ENCODE measurements at regions not wholly inside any gene's neighbourhood (a gene's known extent, or its start where the extent isn't known, plus 50 kb on each side); places are given as distances from the start of the nearest gene placed in this dataset.

GRCh38 chr15:81869161-81869954 is 176.5 kb downstream of the MEX3B start:
- DNase-seq (ENCODE audit: low read depth in 4 of 4, low spot score in 1 of 4): no peak

- no peak for DNase-seq (ENCODE audit: low read depth in 4 of 4, low spot score in 1 of 4)
Measured at GRCh38 chr15:81865850-81866537, 179.8 kb downstream of the MEX3B start.

- no peak for DNase-seq (ENCODE audit: low read depth in 4 of 4, low spot score in 1 of 4)
Measured at GRCh38 chr15:81863162-81863561, 182.7 kb downstream of the MEX3B start.

GRCh38 chr15:81859737-81860516 is 185.9 kb downstream of the MEX3B start:
- DNase-seq (ENCODE audit: low read depth in 4 of 4, low spot score in 1 of 4): no peak

- no peak for DNase-seq (ENCODE audit: low read depth in 4 of 4, low spot score in 1 of 4)
Measured at GRCh38 chr15:81858586-81858985, 187.2 kb downstream of the MEX3B start.

- DNase-seq (ENCODE audit: low read depth in 4 of 4, low spot score in 1 of 4): no peak
Measured at GRCh38 chr15:81858136-81858535, 187.7 kb downstream of the MEX3B start.

GRCh38 chr15:81856634-81857026 is 189.2 kb downstream of the MEX3B start:
- no peak for DNase-seq (ENCODE audit: low read depth in 4 of 4, low spot score in 1 of 4)

GRCh38 chr15:81856001-81856633 is 189.7 kb downstream of the MEX3B start:
- DNase-seq (ENCODE audit: low read depth in 4 of 4, low spot score in 1 of 4): no peak

GRCh38 chr15:81853150-81853748 is 192.6 kb downstream of the MEX3B start:
- DNase-seq (ENCODE audit: low read depth in 4 of 4, low spot score in 1 of 4): no peak

- DNase-seq (ENCODE audit: low read depth in 4 of 4, low spot score in 1 of 4): no peak
Measured at GRCh38 chr15:81852411-81853149, 193.2 kb downstream of the MEX3B start.

GRCh38 chr15:81851757-81852156 is 194.1 kb downstream of the MEX3B start:
- DNase-seq (ENCODE audit: low read depth in 4 of 4, low spot score in 1 of 4): no peak

GRCh38 chr15:81851325-81851724 is 194.5 kb downstream of the MEX3B start:
- DNase-seq (ENCODE audit: low read depth in 4 of 4, low spot score in 1 of 4): no peak

GRCh38 chr15:81849289-81849688 is 196.5 kb downstream of the MEX3B start:
- no peak for DNase-seq (ENCODE audit: low read depth in 4 of 4, low spot score in 1 of 4)

- no peak for DNase-seq (ENCODE audit: low read depth in 4 of 4, low spot score in 1 of 4)
Measured at GRCh38 chr15:81848701-81849100, 197.1 kb downstream of the MEX3B start.

GRCh38 chr15:81843757-81844407 is 201.9 kb downstream of the MEX3B start:
- DNase-seq (ENCODE audit: low read depth in 4 of 4, low spot score in 1 of 4): no peak

GRCh38 chr15:81843226-81843625 is 202.6 kb downstream of the MEX3B start:
- DNase-seq (ENCODE audit: low read depth in 4 of 4, low spot score in 1 of 4): no peak

GRCh38 chr15:81839387-81839786 is 206.4 kb downstream of the MEX3B start:
- no peak for DNase-seq (ENCODE audit: low read depth in 4 of 4, low spot score in 1 of 4)

GRCh38 chr15:81835731-81836130 is 210.1 kb downstream of the MEX3B start:
- no peak for DNase-seq (ENCODE audit: low read depth in 4 of 4, low spot score in 1 of 4)

- DNase-seq (ENCODE audit: low read depth in 4 of 4, low spot score in 1 of 4): no peak
Measured at GRCh38 chr15:81830520-81830919, 215.3 kb downstream of the MEX3B start.

- no peak for DNase-seq (ENCODE audit: low read depth in 4 of 4, low spot score in 1 of 4)
Measured at GRCh38 chr15:81829918-81830317, 215.9 kb downstream of the MEX3B start.
